Neural cell (in vitro differentiated cells): ENCODE measurements at regions not wholly inside any gene's neighbourhood (a gene's known extent, or its start where the extent isn't known, plus 50 kb on each side); places are given as distances from the start of the nearest gene placed in this dataset.
"Not testable (repeated sequence)": the region's sequence is repeated elsewhere in the genome, so short reads cannot be mapped to it uniquely, and the experiment has no call there.

Experiments
- CTCF ChIP-seq: fragments of 450-650 bp; IDR thresholded peaks from 2 replicates; pipeline ENCODE4 v1.5.1; 2014; ENCODE audit warnings: antibody characterized with exemption, mild to moderate bottlenecking, moderate library complexity; ENCODE audit not compliant: poor library complexity, severe bottlenecking
- EP300 ChIP-seq: fragments of 450-650 bp; conservative IDR thresholded peaks from 2 replicates; pipeline ENCODE4 v1.6.1; 2014; ENCODE audit warnings: antibody characterized with exemption, mild to moderate bottlenecking, moderate library complexity; ENCODE audit not compliant: poor library complexity, severe bottlenecking
- EZH2 ChIP-seq: fragments of 200-600, 300-800 bp; shearing (Covaris generic), sonication (generic); IDR thresholded peaks from 2 replicates; pipeline ENCODE4 v1.6.1; 2014; ENCODE audit warnings: antibody characterized with exemption, low read length, borderline replicate concordance, mild to moderate bottlenecking; ENCODE audit not compliant: insufficient read depth, poor library complexity, severe bottlenecking
- RAD21 ChIP-seq: fragments of 450-650 bp; conservative IDR thresholded peaks from 2 replicates; pipeline ENCODE4 v1.6.1; 2014; ENCODE audit warnings: antibody characterized with exemption, mild to moderate bottlenecking, moderate library complexity
- REST ChIP-seq: IDR thresholded peaks from 2 replicates; pipeline ENCODE4 v1.6.1; 2012; ENCODE audit warnings: borderline replicate concordance

DNA sequence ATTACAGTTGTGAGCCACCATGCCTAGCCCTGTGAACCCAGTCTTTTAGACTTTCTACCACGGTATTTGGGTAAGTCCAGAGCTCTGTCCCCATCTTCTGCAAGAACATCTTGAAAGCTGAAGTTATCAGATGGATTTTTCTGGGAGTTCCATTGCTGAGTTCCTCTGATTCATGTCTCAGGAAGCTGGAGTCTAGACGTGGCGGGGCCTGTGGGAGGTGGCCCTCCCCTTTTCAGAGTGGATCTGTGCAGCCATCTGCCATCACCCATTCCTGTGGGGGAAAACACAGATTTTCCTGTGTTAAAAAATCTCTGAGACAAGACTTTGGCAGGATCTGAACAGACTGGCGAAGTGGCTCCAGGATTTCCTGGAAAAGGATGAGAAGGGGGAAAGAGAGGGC lies 234.3 kb downstream of the NPIPA7 start:
- TF ChIP-seq CTCF, RAD21, EP300, EZH2, REST: not testable (repeated sequence)
